Activated B cell treated with CpG ODN at 0.5 μM for 24 hours (primary cell): ENCODE measurements at regions not wholly inside any gene's neighbourhood (a gene's known extent, or its start where the extent isn't known, plus 50 kb on each side); places are given as distances from the start of the nearest gene placed in this dataset.

Experiments
- ATAC-seq: fragments of 200-7000 bp; cut with Tn5 transposase; one replicate; pipeline ENCODE4 v1.10.0; 2021; ENCODE audit warnings: low read depth, mild to moderate bottlenecking, moderate library complexity
- CTCF ChIA-PET: fragments of 350-600 bp; sonication (Branson Sonifier 250); formaldehyde crosslinking; loops from one replicate; lab custom pipeline; 2021; ENCODE audit warnings: antibody characterized with exemption; lab: Charles Lee
- POLR2A ChIA-PET: fragments of 350-600 bp; sonication (Branson Sonifier 250); formaldehyde crosslinking; loops from one replicate; lab custom pipeline; 2021; ENCODE audit warnings: antibody characterized with exemption; lab: Charles Lee
- DNase-seq: peaks from one replicate; pipeline ENCODE4 v3.0.0; 2022
- H3K27ac Mint-ChIP-seq: one replicate; pipeline ENCODE4 v1.8.0; 2020; ENCODE audit warnings: mixed read lengths
- H3K27me3 Mint-ChIP-seq: one replicate; pipeline ENCODE4 v1.8.0; 2021; ENCODE audit warnings: mixed read lengths
- H3K36me3 Mint-ChIP-seq: one replicate; pipeline ENCODE4 v1.8.0; 2021; ENCODE audit warnings: low read depth, mixed read lengths
- H3K4me1 Mint-ChIP-seq: one replicate; pipeline ENCODE4 v1.8.0; 2021; ENCODE audit warnings: mixed read lengths
- H3K4me3 Mint-ChIP-seq: one replicate; pipeline ENCODE4 v1.8.0; 2020; ENCODE audit warnings: mild to moderate bottlenecking, mixed read lengths
- H3K9me3 Mint-ChIP-seq: one replicate; pipeline ENCODE4 v1.8.0; 2020; ENCODE audit warnings: mixed read lengths
- CTCF ChIP-seq: fragments of 200-600 bp; IDR thresholded peaks from one replicate; pipeline ENCODE4 v1.8.0; 2022; ENCODE audit warnings: antibody characterized with exemption, mild to moderate bottlenecking
- intact Hi-C: fragments of 100-400 bp; cut with micrococcal nuclease; formaldehyde crosslinking; loops from one replicate; pipeline ENCODE4 v1.15.1; 2024

- Mint-ChIP-seq H3K4me1 (no peaks in the 10 kb centered on the region), H3K27me3 (peaks cover 23% of the 10 kb centered on the region), H3K9me3 (peaks cover 15% of the 10 kb centered on the region), H3K4me3 (no peak overlapping the region), H3K36me3 (no peaks in the 10 kb centered on the region), H3K27ac (no peak overlapping the region)
- intact Hi-C loops = no loop called here
- no peak for TF ChIP-seq CTCF
- ChIA-PET CTCF (no interaction called here), POLR2A (no interaction called here)
- ATAC-seq = no peak
- no peak for DNase-seq
Observed at GRCh38 chr1:42075179-42075578, 78.0 kb upstream of the GUCA2B start.

- intact Hi-C loops = no loop called here
- H3K27me3 Mint-ChIP-seq = peaks cover 18% of the 10 kb centered on the region
- H3K4me1 Mint-ChIP-seq = no peaks in the 10 kb centered on the region
Observed at GRCh38 chr1:42070996-42071395, 82.2 kb upstream of the GUCA2B start.

GRCh38 chr1:42057800-42058199, 95.4 kb upstream of the GUCA2B start:
- intact Hi-C loops = no loop called here
- TF ChIP-seq CTCF = no peak
- ATAC-seq = no peak
- CTCF ChIA-PET = no interaction called here
- no peak overlapping the region for H3K4me3 Mint-ChIP-seq
- peaks cover 46% of the 10 kb centered on the region for H3K27me3 Mint-ChIP-seq
- POLR2A ChIA-PET = no interaction called here
- H3K36me3 Mint-ChIP-seq = peaks cover 8% of the 10 kb centered on the region
- no peak overlapping the region for H3K27ac Mint-ChIP-seq
- H3K4me1 Mint-ChIP-seq = no peaks in the 10 kb centered on the region
- DNase-seq = no peak
- peaks cover 14% of the 10 kb centered on the region for H3K9me3 Mint-ChIP-seq

More at GRCh38 chr1:42070996-42071395, 82.2 kb upstream of the GUCA2B start:
- no peaks in the 10 kb centered on the region for H3K36me3 Mint-ChIP-seq
- peaks cover 3% of the 10 kb centered on the region for H3K9me3 Mint-ChIP-seq
- no peak for DNase-seq
- POLR2A ChIA-PET = no interaction called here
- H3K27ac Mint-ChIP-seq = no peak overlapping the region
- ATAC-seq = no peak
- H3K4me3 Mint-ChIP-seq = no peak overlapping the region
- TF ChIP-seq CTCF = no peak
- CTCF ChIA-PET = no interaction called here

GRCh38 chr1:42056460-42056859, 96.8 kb upstream of the GUCA2B start:
- ChIA-PET CTCF (no interaction called here), POLR2A (no interaction called here)
- peaks cover 14% of the 10 kb centered on the region for H3K9me3 Mint-ChIP-seq
- no peak overlapping the region for H3K27ac Mint-ChIP-seq
- peaks cover 39% of the 10 kb centered on the region for H3K27me3 Mint-ChIP-seq
- intact Hi-C loops = no loop called here
- DNase-seq (no peak), ATAC-seq (no peak)
- no peak overlapping the region for H3K4me3 Mint-ChIP-seq
- no peaks in the 10 kb centered on the region for H3K4me1 Mint-ChIP-seq
- TF ChIP-seq CTCF = no peak
- H3K36me3 Mint-ChIP-seq = peaks cover 8% of the 10 kb centered on the region

GRCh38 chr1:42055061-42055460, 98.1 kb upstream of the GUCA2B start:
- ChIA-PET POLR2A (no interaction called here), CTCF (no interaction called here)
- Mint-ChIP-seq H3K4me1 (no peaks in the 10 kb centered on the region), H3K9me3 (peaks cover 14% of the 10 kb centered on the region), H3K36me3 (peaks cover 8% of the 10 kb centered on the region), H3K27ac (no peak overlapping the region), H3K27me3 (peaks cover 35% of the 10 kb centered on the region), H3K4me3 (no peak overlapping the region)
- TF ChIP-seq CTCF = no peak
- intact Hi-C loops = no loop called here
- ATAC-seq = no peak
- DNase-seq = no peak
